ENCODE measurements at regions not wholly inside any gene's neighbourhood (a gene's known extent, or its start where the extent isn't known, plus 50 kb on each side); places are given as distances from the start of the nearest gene placed in this dataset.

DNA sequence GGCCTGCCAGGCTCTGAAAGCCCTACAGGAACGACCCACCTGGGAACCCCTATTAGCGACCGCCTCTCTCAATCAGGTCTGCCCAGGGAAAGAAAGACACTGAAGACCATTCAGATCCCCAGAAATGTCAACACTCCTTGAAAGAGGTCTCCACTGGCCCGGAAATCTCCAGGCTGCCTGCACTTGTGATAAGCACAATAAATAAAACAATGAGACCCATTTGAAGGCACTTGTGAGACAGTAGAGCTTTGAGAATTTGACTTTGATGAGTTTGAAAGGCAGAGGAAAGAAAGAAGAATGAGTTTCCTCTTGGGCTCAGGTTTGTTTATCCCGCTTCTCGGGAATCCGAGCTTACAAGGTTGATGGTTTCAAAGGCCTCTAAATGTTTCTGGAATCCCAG is 416.3 kb downstream of the BUD13 start:
- TF ChIP-seq, protein P1, sequence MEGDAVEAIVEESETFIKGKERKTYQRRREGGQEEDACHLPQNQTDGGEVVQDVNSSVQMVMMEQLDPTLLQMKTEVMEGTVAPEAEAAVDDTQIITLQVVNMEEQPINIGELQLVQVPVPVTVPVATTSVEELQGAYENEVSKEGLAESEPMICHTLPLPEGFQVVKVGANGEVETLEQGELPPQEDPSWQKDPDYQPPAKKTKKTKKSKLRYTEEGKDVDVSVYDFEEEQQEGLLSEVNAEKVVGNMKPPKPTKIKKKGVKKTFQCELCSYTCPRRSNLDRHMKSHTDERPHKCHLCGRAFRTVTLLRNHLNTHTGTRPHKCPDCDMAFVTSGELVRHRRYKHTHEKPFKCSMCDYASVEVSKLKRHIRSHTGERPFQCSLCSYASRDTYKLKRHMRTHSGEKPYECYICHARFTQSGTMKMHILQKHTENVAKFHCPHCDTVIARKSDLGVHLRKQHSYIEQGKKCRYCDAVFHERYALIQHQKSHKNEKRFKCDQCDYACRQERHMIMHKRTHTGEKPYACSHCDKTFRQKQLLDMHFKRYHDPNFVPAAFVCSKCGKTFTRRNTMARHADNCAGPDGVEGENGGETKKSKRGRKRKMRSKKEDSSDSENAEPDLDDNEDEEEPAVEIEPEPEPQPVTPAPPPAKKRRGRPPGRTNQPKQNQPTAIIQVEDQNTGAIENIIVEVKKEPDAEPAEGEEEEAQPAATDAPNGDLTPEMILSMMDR (IDR thresholded peaks at IDR 0.05), result no peak
- TF ChIP-seq EZH2phosphoT487 (IDR thresholded peaks at IDR 0.05), result no peak
